Fibroblast of lung (primary cell): ENCODE measurements at regions not wholly inside any gene's neighbourhood (a gene's known extent, or its start where the extent isn't known, plus 50 kb on each side); places are given as distances from the start of the nearest gene placed in this dataset.
A peak's percentile ranks its signal among the peaks of the same experiment; 100 is the strongest.

Source experiments
- DNase-seq, 2 donors: peaks; one replicate each; pipeline versions ENCODE4 v3.0.0 to v3.0.0-alpha.2; 2010; ENCODE audit warnings: low read depth in 2 of 2
- H2AFZ ChIP-seq: 2 replicates; pipeline ENCODE4 v1.5.1; 2012; ENCODE audit warnings: low read length, control low read depth, inconsistent platforms
- H3K27ac ChIP-seq: 2 replicates; pipeline ENCODE4 v1.5.1; 2011; ENCODE audit warnings: low read length, control low read depth; ENCODE audit not compliant: insufficient read depth
- H3K27me3 ChIP-seq: 2 replicates; pipeline ENCODE4 v1.5.1; 2011; ENCODE audit warnings: mild to moderate bottlenecking, low read length; ENCODE audit not compliant: control insufficient read depth, insufficient read depth
- H3K36me3 ChIP-seq: 2 replicates; pipeline ENCODE4 v1.5.1; 2011; ENCODE audit warnings: low read length; ENCODE audit not compliant: control insufficient read depth, insufficient read depth
- H3K4me1 ChIP-seq: 2 replicates; pipeline ENCODE4 v1.5.1; 2011; ENCODE audit warnings: low read length; ENCODE audit not compliant: control insufficient read depth, insufficient read depth; ENCODE audit errors: extremely low read depth
- H3K4me2 ChIP-seq: 2 replicates; pipeline ENCODE4 v1.5.1; 2011; ENCODE audit warnings: low read length, control low read depth; ENCODE audit not compliant: insufficient read depth; ENCODE audit errors: extremely low read depth
- H3K4me3 ChIP-seq, 4 experiments: fragments of 200-600 bp in 1 of 4; sonication (generic) in 1 of 4; replicated peaks in 1 of 4; 2 replicates each; pipeline ENCODE4 v1.5.1; 2011 to 2016; ENCODE audit warnings: low read length in 4 of 4, low read depth in 3 of 4, mild to moderate bottlenecking in 3 of 4, control low read depth in 2 of 4, inconsistent platforms in 1 of 4, mixed read lengths in 1 of 4; ENCODE audit not compliant: insufficient read depth in 1 of 4; ENCODE audit errors: control extremely low read depth in 1 of 4
- H3K79me2 ChIP-seq: 2 replicates; pipeline ENCODE4 v1.5.1; 2012; ENCODE audit warnings: mild to moderate bottlenecking, low read length, inconsistent platforms; ENCODE audit not compliant: control insufficient read depth, insufficient read depth
- H3K9ac ChIP-seq: 2 replicates; pipeline ENCODE4 v1.5.1; 2011; ENCODE audit warnings: mild to moderate bottlenecking, low read length, control low read depth; ENCODE audit not compliant: insufficient read depth
- H3K9me3 ChIP-seq: 2 replicates; pipeline ENCODE4 v1.5.1; 2012; ENCODE audit warnings: low read depth, low read length; ENCODE audit not compliant: control insufficient read depth, insufficient read depth
- H4K20me1 ChIP-seq: 2 replicates; pipeline ENCODE4 v1.5.1; 2011; ENCODE audit warnings: low read length; ENCODE audit not compliant: control insufficient read depth, insufficient read depth; ENCODE audit errors: extremely low read depth
- CTCF ChIP-seq, 2 donors: IDR thresholded peaks in 1 of 2; conservative IDR thresholded peaks in 1 of 2; 1 replicate in 1 of 2; 2 replicates in 1 of 2; pipeline ENCODE4 v1.5.1; 2011 to 2012; ENCODE audit warnings: low read length in 2 of 2, control low read depth in 1 of 2, inconsistent platforms in 1 of 2, low read depth in 1 of 2, mild to moderate bottlenecking in 1 of 2
- EZH2 ChIP-seq: IDR thresholded peaks from 2 replicates; pipeline ENCODE4 v1.5.1; 2012; ENCODE audit warnings: low read length, control low read depth, mild to moderate bottlenecking; ENCODE audit errors: missing control alignments

GRCh38 chr2:212737392-212738172 lies 199.0 kb upstream of the ERBB4 start:
- Histone ChIP-seq H3K27ac (no peak overlapping the region), H3K4me2 (no peak overlapping the region), H3K4me1 (no peaks in the 10 kb centered on the region), H3K36me3 (no peaks in the 10 kb centered on the region), H3K79me2 (no peaks in the 10 kb centered on the region), H3K9ac (no peak overlapping the region), H3K4me3 (no peak overlapping the region), H2AFZ (no peak overlapping the region), H3K9me3 (no peaks in the 10 kb centered on the region), H4K20me1 (no peaks in the 10 kb centered on the region), H3K27me3 (no peaks in the 10 kb centered on the region)
- TF ChIP-seq EZH2 (no peak), CTCF (conservative IDR thresholded peaks at IDR 0.05 in 1 of 2, IDR thresholded peaks at IDR 0.05 in 1 of 2; ENCODE audit: low read depth in 1 of 2, low read length in 2 of 2) (no peak)
- DNase-seq = peak in 1 of 2 donors; percentile 39

- Histone ChIP-seq H3K9ac (no peak overlapping the region), H3K9me3 (no peaks in the 10 kb centered on the region), H3K4me1 (no peaks in the 10 kb centered on the region), H3K36me3 (no peaks in the 10 kb centered on the region), H4K20me1 (no peaks in the 10 kb centered on the region), H3K27me3 (no peaks in the 10 kb centered on the region), H3K27ac (no peak overlapping the region), H3K79me2 (no peaks in the 10 kb centered on the region), H2AFZ (no peak overlapping the region), H3K4me3 (no peak overlapping the region), H3K4me2 (no peak overlapping the region)
- no peak for DNase-seq
- TF ChIP-seq CTCF (conservative IDR thresholded peaks at IDR 0.05 in 1 of 2, IDR thresholded peaks at IDR 0.05 in 1 of 2; ENCODE audit: low read depth in 1 of 2, low read length in 2 of 2) (no peak), EZH2 (no peak)
Measured at GRCh38 chr2:212736385-212736726, 197.8 kb upstream of the ERBB4 start.

- H3K9me3 ChIP-seq = no peaks in the 10 kb centered on the region
- no peaks in the 10 kb centered on the region for H3K79me2 ChIP-seq
- H2AFZ ChIP-seq = no peak overlapping the region
- H3K4me1 ChIP-seq = no peaks in the 10 kb centered on the region
- no peak overlapping the region for H3K27ac ChIP-seq
- no peak for TF ChIP-seq CTCF (conservative IDR thresholded peaks at IDR 0.05 in 1 of 2, IDR thresholded peaks at IDR 0.05 in 1 of 2; ENCODE audit: low read depth in 1 of 2, low read length in 2 of 2)
- TF ChIP-seq EZH2 = no peak
- no peaks in the 10 kb centered on the region for H4K20me1 ChIP-seq
- H3K36me3 ChIP-seq = no peaks in the 10 kb centered on the region
- H3K4me2 ChIP-seq = no peak overlapping the region
- DNase-seq = no peak
- H3K27me3 ChIP-seq = no peaks in the 10 kb centered on the region
- H3K9ac ChIP-seq = no peak overlapping the region
- H3K4me3 ChIP-seq = no peak overlapping the region
Measured at GRCh38 chr2:212733273-212733672, 194.7 kb upstream of the ERBB4 start.
